Retinal pigment epithelial cell (primary cell): ENCODE measurements at regions not wholly inside any gene's neighbourhood (a gene's known extent, or its start where the extent isn't known, plus 50 kb on each side); places are given as distances from the start of the nearest gene placed in this dataset.

ENCODE experiments used
- DNase-seq: peaks from one replicate; pipeline ENCODE4 v3.0.0-alpha.2; 2010; ENCODE audit warnings: low read depth
- H3K4me3 ChIP-seq: 2 replicates; pipeline ENCODE4 v1.5.1; 2011; ENCODE audit warnings: mild to moderate bottlenecking, low read length, control low read depth, moderate library complexity
- TF ChIP-seq, protein P1 (sequence below): conservative IDR thresholded peaks from 2 replicates; pipeline ENCODE4 v1.5.1; 2011; ENCODE audit warnings: low read depth, low read length, control low read depth, inconsistent platforms

- DNase-seq, result no peak
- TF ChIP-seq, protein P1, sequence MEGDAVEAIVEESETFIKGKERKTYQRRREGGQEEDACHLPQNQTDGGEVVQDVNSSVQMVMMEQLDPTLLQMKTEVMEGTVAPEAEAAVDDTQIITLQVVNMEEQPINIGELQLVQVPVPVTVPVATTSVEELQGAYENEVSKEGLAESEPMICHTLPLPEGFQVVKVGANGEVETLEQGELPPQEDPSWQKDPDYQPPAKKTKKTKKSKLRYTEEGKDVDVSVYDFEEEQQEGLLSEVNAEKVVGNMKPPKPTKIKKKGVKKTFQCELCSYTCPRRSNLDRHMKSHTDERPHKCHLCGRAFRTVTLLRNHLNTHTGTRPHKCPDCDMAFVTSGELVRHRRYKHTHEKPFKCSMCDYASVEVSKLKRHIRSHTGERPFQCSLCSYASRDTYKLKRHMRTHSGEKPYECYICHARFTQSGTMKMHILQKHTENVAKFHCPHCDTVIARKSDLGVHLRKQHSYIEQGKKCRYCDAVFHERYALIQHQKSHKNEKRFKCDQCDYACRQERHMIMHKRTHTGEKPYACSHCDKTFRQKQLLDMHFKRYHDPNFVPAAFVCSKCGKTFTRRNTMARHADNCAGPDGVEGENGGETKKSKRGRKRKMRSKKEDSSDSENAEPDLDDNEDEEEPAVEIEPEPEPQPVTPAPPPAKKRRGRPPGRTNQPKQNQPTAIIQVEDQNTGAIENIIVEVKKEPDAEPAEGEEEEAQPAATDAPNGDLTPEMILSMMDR, result no peak
- H3K4me3 ChIP-seq, result no peak overlapping the region
Observed at GRCh38 chr14:30179381-30180130, 251.9 kb upstream of the PRKD1 start.

GRCh38 chr14:30180219-30180618 lies 252.6 kb upstream of the PRKD1 start:
- TF ChIP-seq, protein P1, result no peak
- no peak overlapping the region for H3K4me3 ChIP-seq
- DNase-seq, result peak; percentile 21

DNA sequence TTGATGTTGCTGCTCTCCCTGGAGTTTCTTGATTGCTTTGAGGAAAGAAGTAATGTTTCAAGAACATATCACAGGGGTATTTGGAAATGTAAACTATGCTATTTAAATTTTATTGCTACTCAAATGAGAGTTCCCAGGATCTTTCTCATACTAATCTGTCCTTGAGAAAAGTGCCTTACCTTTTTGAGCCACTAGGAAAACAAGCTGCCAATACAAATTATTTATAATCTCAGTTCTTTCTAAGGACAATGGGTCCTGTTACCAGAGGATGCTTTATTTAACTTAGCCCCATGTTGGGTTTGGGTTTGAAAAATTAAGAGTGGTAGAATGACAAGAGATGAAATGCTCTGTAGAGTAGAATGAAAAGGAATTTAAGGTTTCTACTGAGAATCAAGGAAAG lies 258.2 kb upstream of the PRKD1 start:
- H3K4me3 ChIP-seq, result no peak overlapping the region
- TF ChIP-seq, protein P1, result peak; percentile 29
- no peak for DNase-seq

DNA sequence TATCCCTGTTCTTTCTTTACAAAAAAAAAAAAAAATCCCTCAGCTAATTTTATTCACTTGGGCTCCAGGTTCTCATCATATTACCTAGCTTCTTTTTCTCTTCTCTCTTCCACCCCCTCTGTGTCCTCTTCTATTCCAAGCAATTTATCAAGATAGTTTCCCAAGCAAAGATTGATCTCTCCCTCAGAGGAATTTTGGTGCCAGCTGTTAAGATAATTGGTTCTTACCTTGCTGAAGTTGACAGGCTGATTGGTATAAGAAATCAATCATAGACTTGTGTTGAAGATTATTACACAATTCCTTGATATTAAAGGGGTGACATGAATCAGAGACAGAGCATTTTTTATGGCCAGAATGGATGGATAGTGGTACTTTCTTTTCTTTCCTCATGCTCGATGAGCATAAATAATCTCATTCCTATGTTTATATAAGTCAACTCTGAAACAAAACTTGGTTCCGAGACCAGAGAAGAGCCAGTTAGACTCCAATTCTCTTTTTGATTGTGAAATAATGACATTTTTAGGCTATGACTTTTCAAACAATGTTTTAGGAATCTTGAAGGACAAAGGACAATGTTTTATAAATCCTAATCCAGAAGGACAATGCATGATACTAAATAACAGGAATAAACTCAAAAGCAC lies 264.1 kb upstream of the PRKD1 start:
- TF ChIP-seq, protein P1, result no peak
- DNase-seq, result no peak
- H3K4me3 ChIP-seq, result no peak overlapping the region

- no peak overlapping the region for H3K4me3 ChIP-seq
- TF ChIP-seq, protein P1, result no peak
- DNase-seq, result no peak
Observed at GRCh38 chr14:30193101-30193500, 265.5 kb upstream of the PRKD1 start.

DNA sequence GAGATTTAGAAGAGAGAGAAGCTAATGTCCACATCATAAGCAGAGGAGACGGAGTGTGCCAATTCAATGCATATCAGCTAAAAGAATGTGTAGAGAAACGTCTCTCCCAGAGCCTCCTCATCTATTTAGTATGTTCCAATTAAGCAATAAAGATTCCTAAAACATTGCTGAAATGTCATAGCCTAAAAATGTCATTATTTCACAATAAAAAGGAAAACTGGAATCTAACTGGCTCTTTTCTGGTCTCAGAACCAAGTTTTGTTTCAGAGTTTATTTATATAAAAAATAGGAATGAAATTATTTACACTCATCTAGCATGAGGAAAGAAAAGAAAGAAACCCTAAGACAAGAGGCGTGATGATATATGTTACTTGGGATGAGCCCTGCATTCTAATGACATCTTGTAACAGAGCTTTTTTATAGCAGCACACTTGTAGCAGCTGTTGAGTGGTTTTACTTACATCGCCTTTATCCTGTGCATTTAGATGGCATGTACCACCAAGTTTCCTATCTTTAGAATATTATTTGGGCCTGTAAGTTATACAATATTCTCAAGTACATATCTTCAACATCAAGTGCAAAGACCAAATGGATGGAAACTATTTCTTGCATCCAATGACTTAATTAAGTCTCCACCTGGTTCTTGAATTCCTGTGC lies 266.3 kb upstream of the PRKD1 start:
- TF ChIP-seq, protein P1, result no peak
- H3K4me3 ChIP-seq, result no peak overlapping the region
- no peak for DNase-seq
